ENCODE measurements at regions not wholly inside any gene's neighbourhood (a gene's known extent, or its start where the extent isn't known, plus 50 kb on each side); places are given as distances from the start of the nearest gene placed in this dataset.

DNA sequence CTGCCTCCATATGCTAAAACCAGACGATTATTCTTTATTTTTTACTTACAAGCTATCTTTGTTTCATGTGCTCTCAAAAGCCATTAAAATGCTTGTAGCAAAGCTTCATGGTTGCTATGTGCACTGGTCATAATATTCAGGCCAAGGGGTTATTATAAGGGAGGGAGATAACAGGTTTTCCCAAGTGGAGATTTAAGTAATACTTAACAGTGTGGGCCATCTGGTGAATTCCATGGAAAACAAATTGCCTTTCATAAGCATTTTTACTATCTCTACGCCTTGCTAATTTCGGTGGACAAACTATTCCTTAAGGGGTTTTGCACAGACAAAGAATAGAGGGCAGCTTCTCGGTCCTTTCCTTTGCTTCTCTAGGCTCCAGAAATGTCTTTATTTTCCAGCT lies 137.8 kb downstream of the NUF2 start:
- H3T11ph ChIP-seq (ENCODE audit: low read length), result no peak overlapping the region
- H2BK120ac ChIP-seq (ENCODE audit: low read depth, low read length, poor library complexity, severe bottlenecking), result no peak overlapping the region
- H3K4ac ChIP-seq (ENCODE audit: low read depth, low read length), result no peak overlapping the region
- no peak overlapping the region for H2AFZ ChIP-seq (ENCODE audit: low read length)
- no peaks in the 10 kb centered on the region for H3K79me2 ChIP-seq (ENCODE audit: insufficient read depth, low read length)
- H3K79me1 ChIP-seq (ENCODE audit: insufficient read depth, low read depth, low read length, poor library complexity, severe bottlenecking), result no peaks in the 10 kb centered on the region
- Mint-ChIP-seq H3K9me3 (no peaks in the 10 kb centered on the region), H3K27ac (no peak overlapping the region), H3K4me3 (no peak overlapping the region), H3K36me3 (ENCODE audit: insufficient read depth in 1 of 3, low read depth in 3 of 3) (no peaks in the 10 kb centered on the region), H3K27me3 (ENCODE audit: low read depth) (no peaks in the 10 kb centered on the region; the same call in 1 of the 2 replicates), H3K4me1 (peaks cover 9 to 14% of the 10 kb centered on the region in 2 experiments)
- no peak overlapping the region for H3K23ac ChIP-seq (ENCODE audit: insufficient read length, low read depth, low read length)
- no peak overlapping the region for H3K18ac ChIP-seq (ENCODE audit: insufficient read length, low read depth, low read length)
- H3K27me3 ChIP-seq (ENCODE audit: insufficient read depth, low read length), result no peaks in the 10 kb centered on the region
- H3K4me1 ChIP-seq (ENCODE audit: insufficient read depth, low read length), result no peaks in the 10 kb centered on the region
- no peak overlapping the region for H2BK15ac ChIP-seq (ENCODE audit: low read depth, low read length)
- no peak overlapping the region for H2AK5ac ChIP-seq (ENCODE audit: insufficient read length, low read length)
- H3K23me2 ChIP-seq (ENCODE audit: insufficient read length, low read depth, low read length, poor library complexity, severe bottlenecking), result no peaks in the 10 kb centered on the region
- TF ChIP-seq CTCF (conservative IDR thresholded peaks at IDR 0.05), result no peak
- no peak overlapping the region for H3K4me2 ChIP-seq (ENCODE audit: insufficient read depth, insufficient read length, low read length)
- no peak overlapping the region for H2BK12ac ChIP-seq (ENCODE audit: insufficient read length, low read depth, low read length)
- no peaks in the 10 kb centered on the region for H3K9me3 ChIP-seq (ENCODE audit: control insufficient read depth, low read depth, low read length)
- no peak overlapping the region for H3K14ac ChIP-seq (ENCODE audit: insufficient read depth, low read length)
- no peak for DNase-seq
- H3K9ac ChIP-seq (ENCODE audit: extremely low read depth, insufficient read length, low read length), result no peak overlapping the region
- H4K8ac ChIP-seq (replicated peaks; ENCODE audit: insufficient read length, low read depth, low read length), result no peak overlapping the region
- no peak overlapping the region for H4K91ac ChIP-seq (ENCODE audit: insufficient read length, low read depth, low read length)
- no peak overlapping the region for H2BK20ac ChIP-seq (ENCODE audit: low read depth, low read length, poor library complexity, severe bottlenecking)
- no peak overlapping the region for H3K27ac ChIP-seq (ENCODE audit: insufficient read length, low read depth, low read length)
- no CpG with 5 or more reads among the region's 4 CpGs for WGBS (ENCODE audit: extremely low coverage, insufficient read length, low lambda C conversion rate)
- no peak overlapping the region for H3K56ac ChIP-seq (ENCODE audit: insufficient read length, low read depth, low read length)
- no peak overlapping the region for H4K5ac ChIP-seq (ENCODE audit: insufficient read length, low read depth, low read length)
- H2BK5ac ChIP-seq (ENCODE audit: insufficient read length, low read length), result no peak overlapping the region
- no peaks in the 10 kb centered on the region for H4K20me1 ChIP-seq (ENCODE audit: control insufficient read depth, insufficient read depth, insufficient read length)
